ENCODE measurements at regions not wholly inside any gene's neighbourhood (a gene's known extent, or its start where the extent isn't known, plus 50 kb on each side); places are given as distances from the start of the nearest gene placed in this dataset.

DNA sequence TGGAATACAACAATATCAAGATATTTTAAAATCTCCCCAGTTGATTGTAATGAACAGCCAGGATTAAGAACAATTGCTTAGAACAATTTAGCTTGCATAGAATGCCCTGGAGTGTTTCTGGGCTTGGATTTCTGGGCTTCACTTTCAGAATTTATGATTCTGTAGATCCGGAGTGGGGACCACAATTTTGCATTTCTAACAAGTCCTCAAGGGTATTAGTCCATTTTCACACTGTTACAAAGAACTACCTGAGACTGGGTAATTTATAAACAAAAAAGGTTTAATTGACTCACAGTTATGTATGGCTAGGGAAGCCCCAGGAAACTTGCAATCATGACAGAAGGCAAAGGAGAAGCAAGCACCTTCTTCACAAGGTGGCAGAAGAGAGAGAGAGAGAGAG lies 54.3 kb upstream of the MYRIP start:
- no peak overlapping the region for H3K4me3 ChIP-seq (ENCODE audit: low read depth, low read length)
- ChIA-PET CTCF (no interaction called here), POLR2A (no interaction called here)
- no peaks in the 10 kb centered on the region for H3K4me1 ChIP-seq (ENCODE audit: control insufficient read depth, insufficient read depth, low read length)
- no peak overlapping the region for H3K27ac ChIP-seq (ENCODE audit: extremely low read depth, low read depth, low read length)
- TF ChIP-seq SALL2 (tag by site-specific recombination; IDR thresholded peaks at IDR 0.05; ENCODE audit: borderline replicate concordance) (no peak), ZNF707 (tag by site-specific recombination; IDR thresholded peaks at IDR 0.05) (no peak), ZNF292 (tag by site-specific recombination; IDR thresholded peaks at IDR 0.05; ENCODE audit: borderline replicate concordance, low read depth) (no peak), PRDM6 (tag by site-specific recombination; IDR thresholded peaks at IDR 0.05) (no peak), ZNF629 (tag by site-specific recombination; IDR thresholded peaks at IDR 0.05) (no peak), ZNF548 (tag by site-specific recombination; IDR thresholded peaks at IDR 0.05) (no peak), MYNN (tag by site-specific recombination; IDR thresholded peaks at IDR 0.05; ENCODE audit: borderline replicate concordance) (no peak), ZNF664 (tag by site-specific recombination; IDR thresholded peaks at IDR 0.05) (no peak), ZNF221 (tag by site-specific recombination; IDR thresholded peaks at IDR 0.05; ENCODE audit: borderline replicate concordance) (no peak), ZNF324 (tag by site-specific recombination; IDR thresholded peaks at IDR 0.05) (no peak), ZNF223 (tag by site-specific recombination; IDR thresholded peaks at IDR 0.05) (no peak), HOXD13 (CRISPR knock-in tag; IDR thresholded peaks at IDR 0.05; ENCODE audit: borderline replicate concordance) (no peak), REST (tag by site-specific recombination; IDR thresholded peaks at IDR 0.05) (no peak), KLF1 (tag by site-specific recombination; IDR thresholded peaks at IDR 0.05) (no peak), ZNF274 (IDR thresholded peaks at IDR 0.05; ENCODE audit: low read length) (no peak), ZNF274 (tag by site-specific recombination; IDR thresholded peaks at IDR 0.05; ENCODE audit: borderline replicate concordance) (no peak), ZNF473 (tag by site-specific recombination; IDR thresholded peaks at IDR 0.05) (no peak)
- TF ChIP-seq, protein P1, sequence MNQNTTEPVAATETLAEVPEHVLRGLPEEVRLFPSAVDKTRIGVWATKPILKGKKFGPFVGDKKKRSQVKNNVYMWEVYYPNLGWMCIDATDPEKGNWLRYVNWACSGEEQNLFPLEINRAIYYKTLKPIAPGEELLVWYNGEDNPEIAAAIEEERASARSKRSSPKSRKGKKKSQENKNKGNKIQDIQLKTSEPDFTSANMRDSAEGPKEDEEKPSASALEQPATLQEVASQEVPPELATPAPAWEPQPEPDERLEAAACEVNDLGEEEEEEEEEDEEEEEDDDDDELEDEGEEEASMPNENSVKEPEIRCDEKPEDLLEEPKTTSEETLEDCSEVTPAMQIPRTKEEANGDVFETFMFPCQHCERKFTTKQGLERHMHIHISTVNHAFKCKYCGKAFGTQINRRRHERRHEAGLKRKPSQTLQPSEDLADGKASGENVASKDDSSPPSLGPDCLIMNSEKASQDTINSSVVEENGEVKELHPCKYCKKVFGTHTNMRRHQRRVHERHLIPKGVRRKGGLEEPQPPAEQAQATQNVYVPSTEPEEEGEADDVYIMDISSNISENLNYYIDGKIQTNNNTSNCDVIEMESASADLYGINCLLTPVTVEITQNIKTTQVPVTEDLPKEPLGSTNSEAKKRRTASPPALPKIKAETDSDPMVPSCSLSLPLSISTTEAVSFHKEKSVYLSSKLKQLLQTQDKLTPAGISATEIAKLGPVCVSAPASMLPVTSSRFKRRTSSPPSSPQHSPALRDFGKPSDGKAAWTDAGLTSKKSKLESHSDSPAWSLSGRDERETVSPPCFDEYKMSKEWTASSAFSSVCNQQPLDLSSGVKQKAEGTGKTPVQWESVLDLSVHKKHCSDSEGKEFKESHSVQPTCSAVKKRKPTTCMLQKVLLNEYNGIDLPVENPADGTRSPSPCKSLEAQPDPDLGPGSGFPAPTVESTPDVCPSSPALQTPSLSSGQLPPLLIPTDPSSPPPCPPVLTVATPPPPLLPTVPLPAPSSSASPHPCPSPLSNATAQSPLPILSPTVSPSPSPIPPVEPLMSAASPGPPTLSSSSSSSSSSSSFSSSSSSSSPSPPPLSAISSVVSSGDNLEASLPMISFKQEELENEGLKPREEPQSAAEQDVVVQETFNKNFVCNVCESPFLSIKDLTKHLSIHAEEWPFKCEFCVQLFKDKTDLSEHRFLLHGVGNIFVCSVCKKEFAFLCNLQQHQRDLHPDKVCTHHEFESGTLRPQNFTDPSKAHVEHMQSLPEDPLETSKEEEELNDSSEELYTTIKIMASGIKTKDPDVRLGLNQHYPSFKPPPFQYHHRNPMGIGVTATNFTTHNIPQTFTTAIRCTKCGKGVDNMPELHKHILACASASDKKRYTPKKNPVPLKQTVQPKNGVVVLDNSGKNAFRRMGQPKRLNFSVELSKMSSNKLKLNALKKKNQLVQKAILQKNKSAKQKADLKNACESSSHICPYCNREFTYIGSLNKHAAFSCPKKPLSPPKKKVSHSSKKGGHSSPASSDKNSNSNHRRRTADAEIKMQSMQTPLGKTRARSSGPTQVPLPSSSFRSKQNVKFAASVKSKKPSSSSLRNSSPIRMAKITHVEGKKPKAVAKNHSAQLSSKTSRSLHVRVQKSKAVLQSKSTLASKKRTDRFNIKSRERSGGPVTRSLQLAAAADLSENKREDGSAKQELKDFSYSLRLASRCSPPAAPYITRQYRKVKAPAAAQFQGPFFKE (tag by site-specific recombination; IDR thresholded peaks at IDR 0.05; ENCODE audit: borderline replicate concordance) = no peak
- TF ChIP-seq, protein P2, sequence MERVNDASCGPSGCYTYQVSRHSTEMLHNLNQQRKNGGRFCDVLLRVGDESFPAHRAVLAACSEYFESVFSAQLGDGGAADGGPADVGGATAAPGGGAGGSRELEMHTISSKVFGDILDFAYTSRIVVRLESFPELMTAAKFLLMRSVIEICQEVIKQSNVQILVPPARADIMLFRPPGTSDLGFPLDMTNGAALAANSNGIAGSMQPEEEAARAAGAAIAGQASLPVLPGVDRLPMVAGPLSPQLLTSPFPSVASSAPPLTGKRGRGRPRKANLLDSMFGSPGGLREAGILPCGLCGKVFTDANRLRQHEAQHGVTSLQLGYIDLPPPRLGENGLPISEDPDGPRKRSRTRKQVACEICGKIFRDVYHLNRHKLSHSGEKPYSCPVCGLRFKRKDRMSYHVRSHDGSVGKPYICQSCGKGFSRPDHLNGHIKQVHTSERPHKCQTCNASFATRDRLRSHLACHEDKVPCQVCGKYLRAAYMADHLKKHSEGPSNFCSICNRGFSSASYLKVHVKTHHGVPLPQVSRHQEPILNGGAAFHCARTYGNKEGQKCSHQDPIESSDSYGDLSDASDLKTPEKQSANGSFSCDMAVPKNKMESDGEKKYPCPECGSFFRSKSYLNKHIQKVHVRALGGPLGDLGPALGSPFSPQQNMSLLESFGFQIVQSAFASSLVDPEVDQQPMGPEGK (tag by site-specific recombination; IDR thresholded peaks at IDR 0.05) = no peak
- no peaks in the 10 kb centered on the region for H3K36me3 ChIP-seq (ENCODE audit: control insufficient read depth in 2 of 2, insufficient read depth in 1 of 2, low read length in 2 of 2)
- H3K9me3 ChIP-seq (ENCODE audit: control insufficient read depth, insufficient read depth, low read depth, low read length) = no peaks in the 10 kb centered on the region
